Activated B cell treated with CpG ODN at 0.5 μM for 24 hours (primary cell): ENCODE measurements at regions not wholly inside any gene's neighbourhood (a gene's known extent, or its start where the extent isn't known, plus 50 kb on each side); places are given as distances from the start of the nearest gene placed in this dataset.

Experiments used
- ATAC-seq: fragments of 200-7000 bp; cut with Tn5 transposase; one replicate; pipeline ENCODE4 v1.10.0; 2021; ENCODE audit warnings: low read depth, mild to moderate bottlenecking, moderate library complexity
- CTCF ChIA-PET: fragments of 350-600 bp; sonication (Branson Sonifier 250); formaldehyde crosslinking; loops from one replicate; lab custom pipeline; 2021; ENCODE audit warnings: antibody characterized with exemption; lab: Charles Lee
- POLR2A ChIA-PET: fragments of 350-600 bp; sonication (Branson Sonifier 250); formaldehyde crosslinking; loops from one replicate; lab custom pipeline; 2021; ENCODE audit warnings: antibody characterized with exemption; lab: Charles Lee
- DNase-seq: peaks from one replicate; pipeline ENCODE4 v3.0.0; 2022
- H3K27ac Mint-ChIP-seq: one replicate; pipeline ENCODE4 v1.8.0; 2020; ENCODE audit warnings: mixed read lengths
- H3K27me3 Mint-ChIP-seq: one replicate; pipeline ENCODE4 v1.8.0; 2021; ENCODE audit warnings: mixed read lengths
- H3K36me3 Mint-ChIP-seq: one replicate; pipeline ENCODE4 v1.8.0; 2021; ENCODE audit warnings: low read depth, mixed read lengths
- H3K4me1 Mint-ChIP-seq: one replicate; pipeline ENCODE4 v1.8.0; 2021; ENCODE audit warnings: mixed read lengths
- H3K4me3 Mint-ChIP-seq: one replicate; pipeline ENCODE4 v1.8.0; 2020; ENCODE audit warnings: mild to moderate bottlenecking, mixed read lengths
- H3K9me3 Mint-ChIP-seq: one replicate; pipeline ENCODE4 v1.8.0; 2020; ENCODE audit warnings: mixed read lengths
- intact Hi-C: fragments of 100-400 bp; cut with micrococcal nuclease; formaldehyde crosslinking; loops from one replicate; pipeline ENCODE4 v1.15.1; 2024
- TF ChIP-seq, protein P1 (sequence below): fragments of 200-600 bp; IDR thresholded peaks from one replicate; pipeline ENCODE4 v1.8.0; 2022; ENCODE audit warnings: antibody characterized with exemption, mild to moderate bottlenecking

DNA sequence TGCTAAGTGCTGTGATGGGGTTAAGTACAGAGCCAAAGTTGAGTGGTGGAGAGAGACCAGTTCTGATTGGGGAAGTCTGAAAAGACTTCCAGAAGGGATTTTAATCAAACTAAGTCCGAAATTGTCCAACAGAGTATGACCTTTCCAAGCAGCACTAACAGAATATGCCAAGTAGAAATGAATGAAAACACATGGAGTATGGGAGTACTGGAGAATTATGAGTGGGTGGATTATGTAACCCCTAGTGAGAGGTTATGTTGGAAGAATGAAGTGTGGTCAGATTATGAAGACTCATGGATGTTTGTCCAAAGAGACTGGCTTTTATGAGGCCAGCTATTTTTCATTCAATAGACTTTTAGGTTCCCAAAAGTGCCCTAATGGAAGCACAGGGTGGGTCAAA is 94.0 kb upstream of the PLEKHA5 start:
- Mint-ChIP-seq H3K4me1 (no peaks in the 10 kb centered on the region), H3K27me3 (no peaks in the 10 kb centered on the region), H3K4me3 (no peak overlapping the region), H3K27ac (no peak overlapping the region), H3K9me3 (peaks cover 16% of the 10 kb centered on the region), H3K36me3 (no peaks in the 10 kb centered on the region)
- intact Hi-C loops: no loop called here
- DNase-seq (no peak), ATAC-seq (no peak)
- TF ChIP-seq, protein P1, sequence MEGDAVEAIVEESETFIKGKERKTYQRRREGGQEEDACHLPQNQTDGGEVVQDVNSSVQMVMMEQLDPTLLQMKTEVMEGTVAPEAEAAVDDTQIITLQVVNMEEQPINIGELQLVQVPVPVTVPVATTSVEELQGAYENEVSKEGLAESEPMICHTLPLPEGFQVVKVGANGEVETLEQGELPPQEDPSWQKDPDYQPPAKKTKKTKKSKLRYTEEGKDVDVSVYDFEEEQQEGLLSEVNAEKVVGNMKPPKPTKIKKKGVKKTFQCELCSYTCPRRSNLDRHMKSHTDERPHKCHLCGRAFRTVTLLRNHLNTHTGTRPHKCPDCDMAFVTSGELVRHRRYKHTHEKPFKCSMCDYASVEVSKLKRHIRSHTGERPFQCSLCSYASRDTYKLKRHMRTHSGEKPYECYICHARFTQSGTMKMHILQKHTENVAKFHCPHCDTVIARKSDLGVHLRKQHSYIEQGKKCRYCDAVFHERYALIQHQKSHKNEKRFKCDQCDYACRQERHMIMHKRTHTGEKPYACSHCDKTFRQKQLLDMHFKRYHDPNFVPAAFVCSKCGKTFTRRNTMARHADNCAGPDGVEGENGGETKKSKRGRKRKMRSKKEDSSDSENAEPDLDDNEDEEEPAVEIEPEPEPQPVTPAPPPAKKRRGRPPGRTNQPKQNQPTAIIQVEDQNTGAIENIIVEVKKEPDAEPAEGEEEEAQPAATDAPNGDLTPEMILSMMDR: no peak
- ChIA-PET CTCF (no interaction called here), POLR2A (no interaction called here)

DNA sequence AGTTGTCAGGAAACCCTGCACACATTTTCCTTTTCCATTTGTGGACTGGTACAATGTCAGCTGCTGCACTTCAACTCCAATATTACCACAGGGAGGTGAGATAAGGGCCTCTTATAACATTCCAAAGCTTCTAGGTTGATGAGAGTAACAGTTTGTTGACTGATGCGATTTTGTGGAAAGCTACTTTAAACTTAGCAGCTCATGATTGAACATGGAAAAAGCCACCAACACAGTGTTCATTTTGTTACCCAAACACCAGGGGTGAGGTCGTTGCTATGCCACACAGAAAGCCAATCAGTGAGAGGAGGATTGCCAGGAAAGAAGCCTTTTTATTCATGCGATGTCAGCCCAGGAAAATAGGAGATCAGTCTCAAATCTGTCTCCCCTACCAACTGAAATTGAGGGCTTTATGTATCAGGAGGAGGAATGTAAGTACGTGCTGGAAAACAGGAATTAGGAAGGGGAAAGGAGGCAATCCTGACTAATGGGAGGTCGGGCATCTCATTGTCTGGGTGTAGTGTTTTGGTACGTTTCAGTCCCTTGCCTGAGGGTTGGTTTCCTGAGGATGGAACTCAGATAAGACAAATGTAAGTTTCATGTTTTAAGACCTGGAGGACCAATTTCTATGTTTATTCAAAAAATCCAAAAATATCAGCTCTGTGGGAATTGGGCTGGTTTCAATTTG is 92.7 kb upstream of the PLEKHA5 start:
- DNase-seq: no peak
- Mint-ChIP-seq H3K9me3 (peaks cover 16% of the 10 kb centered on the region), H3K27me3 (no peaks in the 10 kb centered on the region), H3K27ac (no peak overlapping the region), H3K36me3 (no peaks in the 10 kb centered on the region), H3K4me3 (no peak overlapping the region), H3K4me1 (no peaks in the 10 kb centered on the region)
- CTCF ChIA-PET: no interaction called here
- POLR2A ChIA-PET: no interaction called here
- ATAC-seq: no peak
- TF ChIP-seq, protein P1: no peak
- intact Hi-C loops: no loop called here

DNA sequence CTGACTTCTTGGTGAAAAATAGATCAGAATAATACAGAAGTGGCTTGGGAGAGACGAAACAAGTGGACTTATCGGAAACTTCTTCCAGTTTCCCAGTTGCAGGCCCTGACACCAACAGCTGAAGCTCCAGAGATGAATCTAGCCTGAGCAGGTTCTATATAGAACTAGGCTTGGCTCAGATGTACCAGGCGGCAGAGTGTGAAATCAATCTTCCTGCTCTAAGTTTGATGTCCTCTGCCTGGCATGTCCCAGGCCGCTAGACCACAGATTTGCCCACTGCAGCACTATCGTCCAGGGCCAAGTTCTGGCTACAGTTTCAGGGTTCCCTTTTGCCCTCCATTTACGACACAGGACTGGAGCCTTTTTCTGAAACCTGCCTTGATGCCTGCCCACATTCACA is 91.3 kb upstream of the PLEKHA5 start:
- no peak for ATAC-seq

DNA sequence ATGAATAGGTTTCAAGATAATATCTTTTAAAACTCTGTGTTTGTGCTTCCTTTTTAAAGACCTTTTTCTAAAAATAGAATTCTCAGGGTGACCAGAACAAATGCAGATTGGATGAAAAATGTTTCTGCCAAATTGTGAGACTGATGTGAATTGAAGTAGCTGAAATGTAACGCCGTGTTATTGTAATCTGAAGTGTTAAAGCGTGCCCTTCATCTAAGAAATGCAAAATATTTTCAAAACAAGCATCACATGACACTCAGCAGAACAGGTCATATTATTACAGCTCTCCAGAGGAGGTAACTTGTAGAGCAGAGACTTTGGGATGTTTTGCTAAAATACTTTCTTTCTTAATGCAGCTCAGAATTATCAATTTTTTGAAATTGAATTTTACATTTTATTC is 90.0 kb upstream of the PLEKHA5 start:
- DNase-seq (no peak), ATAC-seq (no peak)
- Mint-ChIP-seq H3K27ac (no peak overlapping the region), H3K9me3 (peaks cover 7% of the 10 kb centered on the region), H3K36me3 (no peaks in the 10 kb centered on the region), H3K4me1 (no peaks in the 10 kb centered on the region), H3K27me3 (no peaks in the 10 kb centered on the region), H3K4me3 (no peak overlapping the region)
- TF ChIP-seq, protein P1: no peak
- intact Hi-C loops: no loop called here
- ChIA-PET CTCF (no interaction called here), POLR2A (no interaction called here)

More for the DNA sequence above, 91.3 kb upstream of the PLEKHA5 start:
- no peaks in the 10 kb centered on the region for H3K36me3 Mint-ChIP-seq
- H3K9me3 Mint-ChIP-seq: peaks cover 10% of the 10 kb centered on the region
- no peak for DNase-seq
- H3K27me3 Mint-ChIP-seq: no peaks in the 10 kb centered on the region
- intact Hi-C loops: no loop called here
- H3K4me1 Mint-ChIP-seq: no peaks in the 10 kb centered on the region
- ChIA-PET POLR2A (no interaction called here), CTCF (no interaction called here)
- TF ChIP-seq, protein P1: no peak
- H3K27ac Mint-ChIP-seq: no peak overlapping the region
- no peak overlapping the region for H3K4me3 Mint-ChIP-seq

DNA sequence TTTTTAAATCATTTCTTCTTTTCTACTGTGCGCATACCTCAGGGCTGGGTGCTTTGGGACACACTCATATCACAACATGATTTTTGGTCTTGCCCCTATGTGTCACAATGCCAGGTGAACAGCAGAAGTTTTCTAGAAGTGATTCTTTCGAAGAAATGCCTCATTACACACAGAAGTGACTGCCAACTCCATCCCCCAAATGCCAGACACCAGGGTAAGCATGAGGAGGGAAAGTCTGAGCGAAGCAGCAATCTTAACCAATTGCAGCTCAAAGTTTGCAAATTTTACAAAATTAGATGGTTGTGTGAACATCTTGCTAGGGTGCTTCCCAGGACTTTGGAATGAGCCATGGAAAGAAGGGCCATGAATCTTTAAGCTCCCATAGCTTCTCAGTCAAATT is 87.3 kb upstream of the PLEKHA5 start:
- ChIA-PET CTCF (no interaction called here), POLR2A (no interaction called here)
- ATAC-seq (no peak), DNase-seq (no peak)
- H3K9me3 Mint-ChIP-seq: peaks cover 4% of the 10 kb centered on the region
- H3K36me3 Mint-ChIP-seq: no peaks in the 10 kb centered on the region
- no peak overlapping the region for H3K27ac Mint-ChIP-seq
- no peaks in the 10 kb centered on the region for H3K27me3 Mint-ChIP-seq
- TF ChIP-seq, protein P1: no peak
- intact Hi-C loops: no loop called here
- no peak overlapping the region for H3K4me3 Mint-ChIP-seq
- H3K4me1 Mint-ChIP-seq: no peaks in the 10 kb centered on the region
